CD4-positive, alpha-beta T cell treated with Interleukin-17A for 4 hours (primary cell): ENCODE measurements at regions not wholly inside any gene's neighbourhood (a gene's known extent, or its start where the extent isn't known, plus 50 kb on each side); places are given as distances from the start of the nearest gene placed in this dataset.
A peak's percentile ranks its signal among the peaks of the same experiment; 100 is the strongest.

ENCODE experiments used
- DNase-seq: peaks from one replicate; pipeline ENCODE4 v3.0.0-alpha.2; 2020; ENCODE audit warnings: mixed read lengths

- DNase-seq: peak; percentile 93
These were observed 52.0 kb downstream of the RPP21 start for GRCh38 chr6:30396833-30397479.

DNA sequence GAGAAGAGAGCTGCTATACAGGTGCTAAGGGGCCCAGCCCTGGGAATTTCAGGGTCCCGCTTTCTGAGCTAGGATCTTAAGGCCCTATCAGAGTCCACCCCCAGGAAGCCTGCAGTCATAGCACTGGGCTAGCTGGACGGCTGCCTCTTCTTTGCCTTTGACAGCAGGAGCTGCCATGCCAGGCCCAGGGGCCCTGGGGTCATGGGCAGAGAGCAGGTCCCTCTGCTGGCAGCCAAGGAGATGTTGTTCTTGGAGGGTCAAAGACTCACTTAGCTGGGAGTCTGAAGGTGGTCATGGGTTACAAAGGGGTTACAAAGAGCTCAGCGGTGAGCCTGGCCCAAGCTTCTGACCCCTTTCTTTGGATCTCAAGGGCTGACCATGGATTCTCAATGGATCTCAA is 52.7 kb downstream of the RPP21 start:
- no peak for DNase-seq

DNA sequence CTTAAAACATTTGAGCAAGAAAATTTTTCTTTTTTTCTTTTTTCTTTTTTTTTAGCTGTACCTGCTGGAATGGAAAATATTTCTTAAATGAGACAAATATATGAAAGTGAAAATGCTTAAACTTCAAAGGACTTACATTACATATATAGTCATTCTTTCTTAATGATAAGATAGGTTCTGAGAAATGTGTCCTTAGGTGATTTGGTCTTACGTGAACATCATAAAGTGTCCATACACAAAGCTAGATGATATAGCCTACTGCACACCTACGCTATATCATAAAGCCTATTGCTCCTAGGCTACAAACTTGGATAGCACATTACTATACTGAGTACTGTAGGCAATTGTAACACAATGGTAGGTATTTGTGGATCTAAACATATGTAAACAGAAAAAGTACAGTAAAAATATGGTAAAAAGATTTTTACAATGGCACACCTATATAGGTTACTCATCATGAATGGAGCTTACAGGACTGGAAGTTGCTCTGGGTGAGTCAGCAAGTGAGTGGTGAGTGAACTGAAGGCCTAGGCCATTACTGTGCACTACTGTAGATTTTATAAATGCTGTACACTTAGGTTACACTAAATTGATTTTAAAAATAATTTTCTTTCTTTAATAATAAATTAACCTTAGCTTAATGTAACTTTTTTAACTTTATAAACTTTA is 54.6 kb downstream of the RPP21 start:
- DNase-seq: no peak

GRCh38 chr6:30405934-30406333 is 61.0 kb downstream of the RPP21 start:
- DNase-seq: no peak

GRCh38 chr6:30409184-30409583 is 64.2 kb downstream of the RPP21 start:
- DNase-seq: no peak

- DNase-seq: peak; percentile 72
These were observed 66.7 kb downstream of the RPP21 start for GRCh38 chr6:30411515-30412207.

- DNase-seq: no peak
These were observed 70.9 kb upstream of the HLA-E start for GRCh38 chr6:30418448-30418847.

- no peak for DNase-seq
These were observed 64.8 kb upstream of the HLA-E start for GRCh38 chr6:30424549-30424948.
